ENCODE measurements at regions not wholly inside any gene's neighbourhood (a gene's known extent, or its start where the extent isn't known, plus 50 kb on each side); places are given as distances from the start of the nearest gene placed in this dataset.

GRCh38 chr4:11799196-11799595 is 370.5 kb upstream of the HS3ST1 start:
- no peak for TF ChIP-seq POLR2A (IDR thresholded peaks at IDR 0.05)
- no peak for TF ChIP-seq CTCF (IDR thresholded peaks at IDR 0.05)
- no peak for TF ChIP-seq POLR2AphosphoS5 (IDR thresholded peaks at IDR 0.05)
